ENCODE measurements at regions not wholly inside any gene's neighbourhood (a gene's known extent, or its start where the extent isn't known, plus 50 kb on each side); places are given as distances from the start of the nearest gene placed in this dataset.

DNA sequence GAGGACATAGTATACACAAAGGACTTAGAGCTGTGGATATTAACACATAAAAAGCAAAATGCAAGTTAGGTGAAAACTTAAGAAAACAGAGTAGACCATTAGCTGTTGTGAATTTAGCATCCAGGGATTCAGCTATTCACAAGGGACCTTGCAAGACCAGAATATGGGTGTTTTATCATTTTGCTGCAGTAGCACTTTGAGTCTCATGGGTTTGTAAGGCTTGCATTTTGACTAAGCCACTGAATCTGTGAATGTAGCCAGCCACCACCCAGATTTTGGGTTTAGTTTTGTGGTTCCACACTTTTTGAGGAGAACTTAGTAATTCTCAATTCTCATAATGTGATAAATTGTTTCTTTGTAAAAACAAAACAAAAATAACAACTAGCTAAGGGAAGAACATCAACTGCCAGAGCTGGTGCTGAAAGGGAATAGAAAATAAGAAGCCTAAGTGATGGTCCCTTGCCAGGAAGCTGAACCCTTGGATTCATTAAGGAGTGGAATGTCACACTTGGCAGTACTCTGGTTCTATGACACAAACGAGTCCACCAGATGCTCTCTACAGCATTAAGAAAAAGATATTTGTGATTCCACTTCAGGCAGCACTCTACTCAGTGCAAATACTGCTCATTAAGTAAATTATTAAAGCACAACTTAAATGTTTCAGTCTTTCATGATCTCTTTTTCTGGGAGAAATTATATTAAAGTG is 557.4 kb upstream of the ZNF462 start:
- TF ChIP-seq, protein P1, sequence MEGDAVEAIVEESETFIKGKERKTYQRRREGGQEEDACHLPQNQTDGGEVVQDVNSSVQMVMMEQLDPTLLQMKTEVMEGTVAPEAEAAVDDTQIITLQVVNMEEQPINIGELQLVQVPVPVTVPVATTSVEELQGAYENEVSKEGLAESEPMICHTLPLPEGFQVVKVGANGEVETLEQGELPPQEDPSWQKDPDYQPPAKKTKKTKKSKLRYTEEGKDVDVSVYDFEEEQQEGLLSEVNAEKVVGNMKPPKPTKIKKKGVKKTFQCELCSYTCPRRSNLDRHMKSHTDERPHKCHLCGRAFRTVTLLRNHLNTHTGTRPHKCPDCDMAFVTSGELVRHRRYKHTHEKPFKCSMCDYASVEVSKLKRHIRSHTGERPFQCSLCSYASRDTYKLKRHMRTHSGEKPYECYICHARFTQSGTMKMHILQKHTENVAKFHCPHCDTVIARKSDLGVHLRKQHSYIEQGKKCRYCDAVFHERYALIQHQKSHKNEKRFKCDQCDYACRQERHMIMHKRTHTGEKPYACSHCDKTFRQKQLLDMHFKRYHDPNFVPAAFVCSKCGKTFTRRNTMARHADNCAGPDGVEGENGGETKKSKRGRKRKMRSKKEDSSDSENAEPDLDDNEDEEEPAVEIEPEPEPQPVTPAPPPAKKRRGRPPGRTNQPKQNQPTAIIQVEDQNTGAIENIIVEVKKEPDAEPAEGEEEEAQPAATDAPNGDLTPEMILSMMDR (optimal IDR thresholded peaks at IDR 0.05 in 1 of 3, IDR thresholded peaks at IDR 0.05 in 1 of 3, conservative IDR thresholded peaks at IDR 0.05 in 1 of 3; ENCODE audit: extremely low read depth in 1 of 3, insufficient read depth in 2 of 3, low read length in 3 of 3) = no peak
- TF ChIP-seq EZH2 (IDR thresholded peaks at IDR 0.05; ENCODE audit: low read length) = no peak
